ENCODE measurements at regions not wholly inside any gene's neighbourhood (a gene's known extent, or its start where the extent isn't known, plus 50 kb on each side); places are given as distances from the start of the nearest gene placed in this dataset.

GRCh38 chr4:18636001-18636585 is 614.5 kb upstream of the LCORL start:
- ATAC-seq = no peak
- intact Hi-C loops (cut with micrococcal nuclease) = no loop called here
- H3K9me3 Mint-ChIP-seq = peaks cover 0 to 10% (median 0%) of the 10 kb centered on the region in 11 donors
- DNase-seq = no peak
- H3K27ac Mint-ChIP-seq = no peak overlapping the region
- Histone ChIP-seq H3K9me3 (ENCODE audit: control insufficient read depth in 2 of 3, low read length in 3 of 3) (no peaks in the 10 kb centered on the region), H3K4me3 (ENCODE audit: low read length) (no peak overlapping the region), H3K27me3 (ENCODE audit: control insufficient read depth in 2 of 2, insufficient read depth in 2 of 2, low read length in 2 of 2) (no peaks in the 10 kb centered on the region), H3K27ac (ENCODE audit: low read depth, low read length) (no peak overlapping the region), H3K4me1 (ENCODE audit: control insufficient read depth in 2 of 2, insufficient read depth in 2 of 2, low read length in 2 of 2) (no peaks in the 10 kb centered on the region), H3K36me3 (ENCODE audit: control insufficient read depth in 2 of 3, insufficient read depth in 3 of 3, low read length in 3 of 3) (no peaks in the 10 kb centered on the region)
- no peak overlapping the region for H3K4me3 Mint-ChIP-seq
- ChIA-PET POLR2A (no interaction called here), CTCF (no interaction called here)
- H3K36me3 Mint-ChIP-seq = no peaks in the 10 kb centered on the region
- no peaks in the 10 kb centered on the region for H3K4me1 Mint-ChIP-seq
- peaks cover 0 to 17% (median 4%) of the 10 kb centered on the region in 5 donors for H3K27me3 Mint-ChIP-seq

- Histone ChIP-seq H3K9me3 (ENCODE audit: control insufficient read depth in 2 of 3, low read length in 3 of 3) (no peaks in the 10 kb centered on the region), H3K4me1 (ENCODE audit: control insufficient read depth in 2 of 2, insufficient read depth in 2 of 2, low read length in 2 of 2) (no peaks in the 10 kb centered on the region), H3K27ac (ENCODE audit: low read depth, low read length) (no peak overlapping the region), H3K36me3 (ENCODE audit: control insufficient read depth in 2 of 3, insufficient read depth in 3 of 3, low read length in 3 of 3) (no peaks in the 10 kb centered on the region), H3K4me3 (ENCODE audit: low read length) (no peak overlapping the region), H3K27me3 (ENCODE audit: control insufficient read depth in 2 of 2, insufficient read depth in 2 of 2, low read length in 2 of 2) (no peaks in the 10 kb centered on the region)
- H3K27me3 Mint-ChIP-seq = peaks cover 0 to 17% (median 4%) of the 10 kb centered on the region in 5 donors
- ChIA-PET CTCF (no interaction called here), POLR2A (no interaction called here)
- peaks cover 0 to 7% (median 0%) of the 10 kb centered on the region in 11 donors for H3K9me3 Mint-ChIP-seq
- DNase-seq (no peak), ATAC-seq (no peak)
- H3K4me1 Mint-ChIP-seq = no peaks in the 10 kb centered on the region
- H3K36me3 Mint-ChIP-seq = no peaks in the 10 kb centered on the region
- no peak overlapping the region for H3K4me3 Mint-ChIP-seq
- no peak overlapping the region for H3K27ac Mint-ChIP-seq
- intact Hi-C loops (cut with micrococcal nuclease) = no loop called here
Measured at GRCh38 chr4:18635531-18635930, 614.0 kb upstream of the LCORL start.

- intact Hi-C loops (cut with micrococcal nuclease) = no loop called here
Measured at GRCh38 chr4:18631586-18631985, 610.0 kb upstream of the LCORL start.

DNA sequence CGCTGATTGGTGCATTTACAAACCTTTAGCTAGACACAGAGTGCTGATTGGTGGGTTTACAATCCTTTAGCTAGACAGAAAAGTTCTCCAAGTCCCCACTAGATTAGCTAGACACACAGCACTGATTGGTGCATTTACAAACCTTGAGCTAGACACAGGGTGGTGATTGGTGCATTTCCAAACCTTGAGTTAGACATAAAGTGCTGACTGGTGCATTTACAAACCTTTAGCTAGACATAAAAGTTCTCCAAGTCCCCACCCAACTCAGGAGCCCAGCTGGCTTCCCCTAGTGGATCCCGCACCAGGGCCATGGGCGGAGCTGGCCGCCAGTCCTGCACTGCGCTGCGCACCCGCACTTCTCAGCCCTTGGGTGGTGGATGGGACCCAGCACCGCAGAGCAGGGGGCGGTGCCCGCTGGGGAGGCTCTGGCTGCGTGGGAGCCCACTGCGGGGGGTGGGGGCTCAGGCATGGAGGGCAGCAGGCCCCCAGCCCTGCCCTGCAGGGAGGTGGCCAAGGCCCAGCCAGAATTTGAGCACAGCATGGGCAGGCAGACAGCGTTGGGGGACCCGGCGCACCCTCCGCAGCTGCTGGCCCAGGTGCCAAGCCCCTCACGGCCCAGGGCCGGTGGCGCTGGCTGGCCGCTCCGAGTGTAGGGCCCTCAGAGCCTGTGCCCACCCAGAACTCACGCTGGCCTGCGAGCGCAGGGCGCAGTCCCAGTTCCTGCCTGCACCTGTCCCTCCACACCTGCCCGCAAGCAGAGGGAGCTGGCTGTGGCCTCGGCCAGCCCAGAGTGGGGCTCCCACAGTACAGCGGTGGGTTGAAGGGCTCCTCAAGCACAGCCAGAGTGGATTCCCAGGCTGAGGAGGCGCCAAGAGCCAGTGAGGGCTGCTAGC is 608.9 kb upstream of the LCORL start:
- Mint-ChIP-seq H3K4me1 (no peaks in the 10 kb centered on the region), H3K9me3 (peaks cover 0 to 6% (median 0%) of the 10 kb centered on the region in 11 donors), H3K4me3 (no peak overlapping the region), H3K27me3 (peaks cover 0 to 10% (median 3%) of the 10 kb centered on the region in 5 donors), H3K36me3 (no peaks in the 10 kb centered on the region), H3K27ac (no peak overlapping the region)
- Histone ChIP-seq H3K4me1 (ENCODE audit: control insufficient read depth in 2 of 2, insufficient read depth in 2 of 2, low read length in 2 of 2) (no peaks in the 10 kb centered on the region), H3K4me3 (ENCODE audit: low read length) (no peak overlapping the region), H3K9me3 (ENCODE audit: control insufficient read depth in 2 of 3, low read length in 3 of 3) (no peaks in the 10 kb centered on the region), H3K36me3 (ENCODE audit: control insufficient read depth in 2 of 3, insufficient read depth in 3 of 3, low read length in 3 of 3) (no peaks in the 10 kb centered on the region), H3K27me3 (ENCODE audit: control insufficient read depth in 2 of 2, insufficient read depth in 2 of 2, low read length in 2 of 2) (no peaks in the 10 kb centered on the region), H3K27ac (ENCODE audit: low read depth, low read length) (no peak overlapping the region)
- intact Hi-C loops (cut with micrococcal nuclease) = no loop called here
- ChIA-PET CTCF (no interaction called here), POLR2A (no interaction called here)
- ATAC-seq (peak; percentile 12), DNase-seq (no peak)

More at GRCh38 chr4:18631586-18631985, 610.0 kb upstream of the LCORL start:
- Mint-ChIP-seq H3K27me3 (peaks cover 0 to 10% (median 4%) of the 10 kb centered on the region in 5 donors), H3K27ac (no peak overlapping the region), H3K9me3 (peaks cover 0 to 6% (median 0%) of the 10 kb centered on the region in 11 donors), H3K36me3 (no peaks in the 10 kb centered on the region), H3K4me3 (no peak overlapping the region), H3K4me1 (no peaks in the 10 kb centered on the region)
- Histone ChIP-seq H3K9me3 (ENCODE audit: control insufficient read depth in 2 of 3, low read length in 3 of 3) (no peaks in the 10 kb centered on the region), H3K27ac (ENCODE audit: low read depth, low read length) (no peak overlapping the region), H3K36me3 (ENCODE audit: control insufficient read depth in 2 of 3, insufficient read depth in 3 of 3, low read length in 3 of 3) (no peaks in the 10 kb centered on the region), H3K27me3 (ENCODE audit: control insufficient read depth in 2 of 2, insufficient read depth in 2 of 2, low read length in 2 of 2) (no peaks in the 10 kb centered on the region), H3K4me1 (ENCODE audit: control insufficient read depth in 2 of 2, insufficient read depth in 2 of 2, low read length in 2 of 2) (no peaks in the 10 kb centered on the region), H3K4me3 (ENCODE audit: low read length) (no peak overlapping the region)
- no peak for ATAC-seq
- CTCF ChIA-PET = no interaction called here
- POLR2A ChIA-PET = no interaction called here
- no peak for DNase-seq

GRCh38 chr4:18627447-18628005 is 606.0 kb upstream of the LCORL start:
- H3K4me1 Mint-ChIP-seq = no peaks in the 10 kb centered on the region
- peaks cover 0 to 16% (median 12%) of the 10 kb centered on the region in 5 donors for H3K27me3 Mint-ChIP-seq
- H3K4me1 ChIP-seq (ENCODE audit: control insufficient read depth in 2 of 2, insufficient read depth in 2 of 2, low read length in 2 of 2) = no peaks in the 10 kb centered on the region
- POLR2A ChIA-PET = no interaction called here
- H3K27ac Mint-ChIP-seq = no peak overlapping the region
- no peak overlapping the region for H3K4me3 Mint-ChIP-seq
- CTCF ChIA-PET = no interaction called here
- peaks cover 0 to 6% (median 0%) of the 10 kb centered on the region in 11 donors for H3K9me3 Mint-ChIP-seq
- no peaks in the 10 kb centered on the region for H3K36me3 Mint-ChIP-seq
- no peaks in the 10 kb centered on the region for H3K36me3 ChIP-seq (ENCODE audit: control insufficient read depth in 2 of 3, insufficient read depth in 3 of 3, low read length in 3 of 3)
- intact Hi-C loops (cut with micrococcal nuclease) = no loop called here
- H3K27ac ChIP-seq (ENCODE audit: low read depth, low read length) = no peak overlapping the region
- no peak overlapping the region for H3K4me3 ChIP-seq (ENCODE audit: low read length)
- DNase-seq (no peak), ATAC-seq (no peak)
- no peaks in the 10 kb centered on the region for H3K27me3 ChIP-seq (ENCODE audit: control insufficient read depth in 2 of 2, insufficient read depth in 2 of 2, low read length in 2 of 2)
- H3K9me3 ChIP-seq (ENCODE audit: control insufficient read depth in 2 of 3, low read length in 3 of 3) = no peaks in the 10 kb centered on the region

- Histone ChIP-seq H3K4me3 (ENCODE audit: low read length) (no peak overlapping the region), H3K4me1 (ENCODE audit: control insufficient read depth in 2 of 2, insufficient read depth in 2 of 2, low read length in 2 of 2) (no peaks in the 10 kb centered on the region), H3K27me3 (ENCODE audit: control insufficient read depth in 2 of 2, insufficient read depth in 2 of 2, low read length in 2 of 2) (no peaks in the 10 kb centered on the region), H3K9me3 (ENCODE audit: control insufficient read depth in 2 of 3, low read length in 3 of 3) (no peaks in the 10 kb centered on the region), H3K27ac (ENCODE audit: low read depth, low read length) (no peak overlapping the region), H3K36me3 (ENCODE audit: control insufficient read depth in 2 of 3, insufficient read depth in 3 of 3, low read length in 3 of 3) (no peaks in the 10 kb centered on the region)
- Mint-ChIP-seq H3K4me1 (no peaks in the 10 kb centered on the region), H3K4me3 (no peak overlapping the region), H3K36me3 (no peaks in the 10 kb centered on the region), H3K27ac (no peak overlapping the region), H3K27me3 (peaks cover 0 to 16% (median 12%) of the 10 kb centered on the region in 5 donors), H3K9me3 (peaks cover 0 to 6% (median 0%) of the 10 kb centered on the region in 11 donors)
- POLR2A ChIA-PET = no interaction called here
- DNase-seq (no peak), ATAC-seq (no peak)
- intact Hi-C loops (cut with micrococcal nuclease) = no loop called here
- CTCF ChIA-PET = no interaction called here
Measured at GRCh38 chr4:18626996-18627395, 605.4 kb upstream of the LCORL start.
